ENCODE measurements at regions not wholly inside any gene's neighbourhood (a gene's known extent, or its start where the extent isn't known, plus 50 kb on each side); places are given as distances from the start of the nearest gene placed in this dataset.

- TF ChIP-seq CTCF (conservative IDR thresholded peaks at IDR 0.05 in 1 of 2, IDR thresholded peaks at IDR 0.05 in 1 of 2; ENCODE audit: low read depth in 1 of 2, low read length in 2 of 2), result no peak
- no peak for TF ChIP-seq EZH2 (IDR thresholded peaks at IDR 0.05; ENCODE audit: low read length, missing control alignments)
Measured at GRCh38 chr2:134152045-134153010, 101.5 kb upstream of the MGAT5 start.
